Fibroblast of the aortic adventitia (primary cell): ENCODE measurements at regions not wholly inside any gene's neighbourhood (a gene's known extent, or its start where the extent isn't known, plus 50 kb on each side); places are given as distances from the start of the nearest gene placed in this dataset.

Experiments used
- DNase-seq: peaks from one replicate; pipeline ENCODE4 v3.0.0-alpha.2; 2010; ENCODE audit warnings: low read depth
- H3K4me3 ChIP-seq: 2 replicates; pipeline ENCODE4 v1.5.1; 2011; ENCODE audit warnings: low read depth, mild to moderate bottlenecking, control low read depth, low read length, moderate library complexity
- CTCF ChIP-seq: IDR thresholded peaks from 2 replicates; pipeline ENCODE4 v1.5.1; 2011; ENCODE audit warnings: mild to moderate bottlenecking, low read length, control low read depth, inconsistent platforms; ENCODE audit not compliant: insufficient read depth

GRCh38 chr20:16968099-16968498 lies 219.9 kb downstream of the OTOR start:
- no peak for DNase-seq
- no peak overlapping the region for H3K4me3 ChIP-seq
- no peak for TF ChIP-seq CTCF

DNA sequence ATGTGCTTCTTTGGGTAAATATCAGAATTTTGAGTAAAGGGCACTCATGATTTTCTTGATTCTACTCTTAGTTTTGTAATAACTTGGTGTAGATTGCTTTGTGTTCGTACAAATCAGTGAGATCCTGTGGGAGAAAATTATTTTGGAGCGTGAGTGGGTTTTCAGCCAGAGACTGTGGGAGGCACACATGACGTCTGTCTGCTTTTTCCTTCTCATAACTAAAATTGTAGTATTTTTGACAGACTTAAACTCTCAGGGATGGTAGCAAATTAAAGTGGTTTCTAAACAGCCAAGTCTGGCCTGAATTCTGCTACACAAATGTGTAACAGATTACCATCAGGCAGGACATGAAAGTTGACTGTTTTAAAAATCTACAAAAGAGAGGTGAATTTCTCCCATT lies 222.6 kb downstream of the OTOR start:
- H3K4me3 ChIP-seq: no peak overlapping the region
- no peak for DNase-seq
- no peak for TF ChIP-seq CTCF

DNA sequence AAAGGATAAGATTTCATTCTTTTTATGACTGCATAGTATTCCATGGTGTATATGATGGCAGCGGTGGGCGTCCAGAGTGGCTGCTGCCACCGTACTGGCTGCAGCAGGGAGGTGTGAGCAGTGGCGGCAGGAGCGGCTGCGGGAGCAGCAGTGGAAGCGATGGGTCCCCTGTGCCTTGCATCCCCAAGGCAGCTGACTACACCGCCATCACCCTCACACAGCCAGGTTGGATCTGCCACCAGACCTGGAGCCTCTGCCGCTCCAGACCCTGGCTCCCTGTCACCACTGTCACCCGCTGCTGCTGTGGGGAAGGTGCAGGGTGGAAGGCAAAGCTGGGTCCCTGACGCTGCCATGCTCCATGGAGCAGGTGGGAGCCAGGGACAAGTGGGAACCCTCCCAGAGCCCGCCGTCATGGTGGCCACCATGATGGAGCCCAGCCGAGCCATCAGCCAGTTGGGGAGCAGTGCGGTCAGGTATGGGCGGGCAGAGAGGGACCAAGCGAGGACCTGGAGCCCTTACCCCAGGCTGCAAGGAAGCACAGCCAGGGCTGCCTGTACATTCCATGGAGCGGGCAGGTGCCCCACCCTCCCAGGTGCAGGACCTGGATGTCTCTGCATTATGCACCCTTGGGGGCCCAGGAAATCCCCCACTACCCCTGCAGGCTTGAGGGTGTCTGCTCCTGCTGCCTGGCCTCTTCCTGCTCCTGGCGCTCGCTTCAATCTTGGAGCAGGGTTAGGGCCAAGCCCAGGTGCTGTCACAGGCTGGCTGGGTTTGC lies 226.1 kb downstream of the OTOR start:
- no peak for DNase-seq
- H3K4me3 ChIP-seq: no peak overlapping the region
- no peak for TF ChIP-seq CTCF

GRCh38 chr20:16974855-16975162 lies 226.7 kb downstream of the OTOR start:
- H3K4me3 ChIP-seq: no peak overlapping the region
- no peak for DNase-seq
- TF ChIP-seq CTCF: no peak

DNA sequence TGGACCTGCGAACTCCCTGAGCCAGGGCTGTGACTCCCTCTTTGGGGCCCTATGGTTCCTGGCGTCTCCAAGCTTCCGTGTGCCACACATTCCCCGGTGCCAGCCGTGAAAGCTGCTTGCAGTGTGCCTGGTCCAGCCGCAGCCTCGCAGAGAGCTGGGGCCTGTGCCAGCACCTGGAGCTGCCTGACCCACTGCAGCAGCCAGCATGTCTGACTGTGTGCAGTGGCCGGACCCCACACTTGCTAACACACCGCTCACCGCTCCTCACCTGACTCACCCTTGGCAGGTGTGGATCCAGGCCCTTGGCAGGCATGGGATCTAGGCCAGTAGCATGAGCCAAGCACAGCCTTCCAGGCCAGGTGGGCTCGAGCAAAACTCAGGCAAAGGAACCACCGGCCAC lies 227.5 kb downstream of the OTOR start:
- H3K4me3 ChIP-seq: no peak overlapping the region
- no peak for TF ChIP-seq CTCF
- no peak for DNase-seq

DNA sequence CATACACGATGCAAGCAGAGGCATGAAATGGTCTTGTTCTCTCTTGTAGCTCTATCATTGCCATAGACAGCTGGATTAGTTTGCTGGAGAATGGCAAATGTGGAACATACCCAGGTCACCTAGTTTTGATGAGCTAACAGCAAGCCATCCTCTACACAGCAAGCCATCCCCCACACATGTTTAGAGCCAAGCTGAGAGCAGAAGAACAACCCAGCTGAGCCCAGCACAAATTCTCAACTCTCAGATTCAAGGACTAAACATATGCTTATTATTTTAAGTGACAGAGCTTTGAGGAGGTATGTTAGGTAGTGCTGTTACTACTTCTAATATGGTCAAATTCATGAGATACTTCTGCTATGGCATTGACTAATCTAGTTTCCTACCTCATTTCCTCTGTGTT lies 230.3 kb downstream of the OTOR start:
- no peak for TF ChIP-seq CTCF

More for the DNA sequence above, 230.3 kb downstream of the OTOR start:
- DNase-seq: no peak
- no peak overlapping the region for H3K4me3 ChIP-seq
